Activated T-helper 1 cell treated with anti-CD3 and anti-CD28 coated beads, Interleukin-12 subunit alpha, Interleukin-12 subunit beta, Interleukin-2, Interleukin-4 antibody, amounts not matched to agents 30 ng/mL and 10 ng/mL and 1 ng/mL, durations not matched to agents 14 hours and 24 hours and 36 hours (primary cell): ENCODE measurements at regions not wholly inside any gene's neighbourhood (a gene's known extent, or its start where the extent isn't known, plus 50 kb on each side); places are given as distances from the start of the nearest gene placed in this dataset.

ENCODE experiments used
- DNase-seq: peaks from one replicate; pipeline ENCODE4 v3.0.0; 2021; ENCODE audit warnings: low spot score
- H3K27ac Mint-ChIP-seq: one replicate; pipeline ENCODE4 v1.8.0; 2021; ENCODE audit warnings: mild to moderate bottlenecking, mixed read lengths
- H3K27me3 Mint-ChIP-seq: one replicate; pipeline ENCODE4 v1.8.0; 2022; ENCODE audit warnings: mild to moderate bottlenecking, moderate library complexity, mixed read lengths; ENCODE audit not compliant: insufficient read depth
- H3K36me3 Mint-ChIP-seq: one replicate; pipeline ENCODE4 v1.8.0; 2021; ENCODE audit warnings: low read depth, mixed read lengths
- H3K4me1 Mint-ChIP-seq: one replicate; pipeline ENCODE4 v1.8.0; 2021; ENCODE audit warnings: low read depth, mixed read lengths
- H3K4me3 Mint-ChIP-seq: one replicate; pipeline ENCODE4 v1.8.0; 2021; ENCODE audit warnings: mild to moderate bottlenecking, moderate library complexity, mixed read lengths
- H3K9me3 Mint-ChIP-seq: one replicate; pipeline ENCODE4 v1.8.0; 2021; ENCODE audit warnings: mixed read lengths
- intact Hi-C: fragments of 100-400 bp; cut with micrococcal nuclease; formaldehyde crosslinking; loops from one replicate; pipeline ENCODE4 v1.15.1; 2024

- no peak overlapping the region for H3K4me3 Mint-ChIP-seq
- intact Hi-C loops, result no loop called here
- peaks cover 2% of the 10 kb centered on the region for H3K27me3 Mint-ChIP-seq
- H3K9me3 Mint-ChIP-seq, result no peaks in the 10 kb centered on the region
- H3K36me3 Mint-ChIP-seq, result no peaks in the 10 kb centered on the region
- no peak for DNase-seq
- H3K27ac Mint-ChIP-seq, result no peak overlapping the region
- no peaks in the 10 kb centered on the region for H3K4me1 Mint-ChIP-seq
These were observed 335.6 kb downstream of the ZSWIM6 start for GRCh38 chr5:61667525-61668218.

- H3K27me3 Mint-ChIP-seq, result peaks cover 2% of the 10 kb centered on the region
- no peaks in the 10 kb centered on the region for H3K4me1 Mint-ChIP-seq
- no peaks in the 10 kb centered on the region for H3K36me3 Mint-ChIP-seq
- no peak overlapping the region for H3K4me3 Mint-ChIP-seq
- no peak for DNase-seq
- no peaks in the 10 kb centered on the region for H3K9me3 Mint-ChIP-seq
- intact Hi-C loops, result no loop called here
- H3K27ac Mint-ChIP-seq, result no peak overlapping the region
These were observed 337.5 kb downstream of the ZSWIM6 start for GRCh38 chr5:61669531-61669930.

GRCh38 chr5:61670941-61671340, 338.9 kb downstream of the ZSWIM6 start:
- intact Hi-C loops, result no loop called here

DNA sequence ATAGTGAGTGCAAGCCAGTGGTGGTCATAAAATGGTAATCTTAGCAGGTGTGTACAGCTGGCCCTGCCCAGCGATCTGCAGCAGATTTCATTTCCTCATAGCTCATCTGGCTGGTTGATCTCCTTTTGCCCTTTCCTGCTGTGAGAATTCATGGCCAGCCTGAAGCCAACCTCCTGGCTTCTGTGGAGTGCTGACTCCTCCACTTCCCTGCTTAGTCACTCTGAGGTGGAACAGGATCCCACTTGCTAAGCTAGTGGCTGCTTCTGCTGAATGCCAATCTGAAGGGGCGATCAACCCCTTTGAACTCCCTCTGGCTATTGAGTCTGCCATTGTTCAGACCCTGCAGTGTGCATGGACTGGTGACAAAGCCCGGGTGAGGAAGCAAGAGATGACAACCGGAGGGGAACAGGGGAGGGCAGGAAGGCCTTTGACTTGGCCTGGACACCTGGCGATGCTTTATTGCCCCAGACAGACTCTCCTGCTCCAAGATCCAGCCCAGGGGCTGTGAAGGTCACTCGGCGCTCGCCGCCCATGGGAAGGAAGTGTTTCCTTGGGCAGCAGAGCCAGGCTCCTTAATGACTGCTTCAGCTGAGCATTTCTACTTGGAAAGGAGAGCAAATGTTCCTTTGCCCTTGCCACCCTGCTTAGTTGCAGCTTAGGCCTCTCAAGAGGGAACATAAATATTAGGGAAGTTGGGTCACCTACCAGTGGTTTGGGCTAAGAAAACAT, 341.1 kb downstream of the ZSWIM6 start:
- Mint-ChIP-seq H3K9me3 (no peaks in the 10 kb centered on the region), H3K27ac (no peak overlapping the region), H3K27me3 (peaks cover 2% of the 10 kb centered on the region), H3K36me3 (no peaks in the 10 kb centered on the region), H3K4me1 (no peaks in the 10 kb centered on the region), H3K4me3 (no peak overlapping the region)
- no peak for DNase-seq
- intact Hi-C loops, result no loop called here

More at GRCh38 chr5:61670941-61671340, 338.9 kb downstream of the ZSWIM6 start:
- H3K36me3 Mint-ChIP-seq, result no peaks in the 10 kb centered on the region
- peaks cover 2% of the 10 kb centered on the region for H3K27me3 Mint-ChIP-seq
- no peaks in the 10 kb centered on the region for H3K4me1 Mint-ChIP-seq
- no peak overlapping the region for H3K27ac Mint-ChIP-seq
- H3K9me3 Mint-ChIP-seq, result no peaks in the 10 kb centered on the region
- H3K4me3 Mint-ChIP-seq, result no peak overlapping the region
- no peak for DNase-seq

- intact Hi-C loops, result no loop called here
- H3K27me3 Mint-ChIP-seq, result peaks cover under 1% of the 10 kb centered on the region
- DNase-seq, result no peak
- no peak overlapping the region for H3K4me3 Mint-ChIP-seq
- H3K36me3 Mint-ChIP-seq, result no peaks in the 10 kb centered on the region
- H3K27ac Mint-ChIP-seq, result no peak overlapping the region
- H3K4me1 Mint-ChIP-seq, result no peaks in the 10 kb centered on the region
- no peaks in the 10 kb centered on the region for H3K9me3 Mint-ChIP-seq
These were observed 342.3 kb downstream of the ZSWIM6 start for GRCh38 chr5:61674378-61674777.

DNA sequence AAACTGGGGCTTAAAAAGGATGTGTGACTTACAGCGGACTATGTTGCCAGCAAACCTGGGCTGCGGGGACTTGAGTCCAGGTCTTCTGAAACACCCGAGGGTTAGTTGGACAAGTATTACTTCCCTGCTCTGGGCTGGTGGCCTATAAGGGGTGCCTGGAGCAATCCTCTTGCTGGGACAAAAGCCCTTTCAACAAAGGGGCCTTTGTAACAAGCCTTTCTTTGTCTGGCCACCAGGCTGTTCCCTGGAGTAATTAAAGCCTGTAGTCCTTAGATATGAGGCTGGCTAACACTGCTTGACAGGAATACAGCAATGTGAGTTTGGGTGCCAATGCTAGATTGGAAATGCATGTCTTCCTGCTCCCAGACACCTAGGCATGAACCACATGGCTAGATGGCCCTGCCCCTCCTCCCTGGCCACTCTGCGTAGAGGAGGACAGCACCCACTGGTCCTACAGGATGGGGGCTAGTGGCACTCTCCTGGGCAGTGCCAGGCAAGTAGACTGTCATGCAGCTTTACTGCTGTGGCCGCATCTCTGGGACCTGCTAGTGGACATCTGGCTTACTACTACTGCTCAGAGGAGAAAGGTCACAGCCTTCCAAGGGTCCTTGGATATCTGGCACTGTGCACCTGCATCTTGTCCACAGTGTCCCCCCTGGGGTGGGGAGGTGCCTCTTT, 343.1 kb downstream of the ZSWIM6 start:
- intact Hi-C loops, result no loop called here
- H3K4me1 Mint-ChIP-seq, result no peaks in the 10 kb centered on the region
- H3K27me3 Mint-ChIP-seq, result no peaks in the 10 kb centered on the region
- no peaks in the 10 kb centered on the region for H3K9me3 Mint-ChIP-seq
- no peak overlapping the region for H3K27ac Mint-ChIP-seq
- DNase-seq, result no peak
- no peaks in the 10 kb centered on the region for H3K36me3 Mint-ChIP-seq
- no peak overlapping the region for H3K4me3 Mint-ChIP-seq

DNA sequence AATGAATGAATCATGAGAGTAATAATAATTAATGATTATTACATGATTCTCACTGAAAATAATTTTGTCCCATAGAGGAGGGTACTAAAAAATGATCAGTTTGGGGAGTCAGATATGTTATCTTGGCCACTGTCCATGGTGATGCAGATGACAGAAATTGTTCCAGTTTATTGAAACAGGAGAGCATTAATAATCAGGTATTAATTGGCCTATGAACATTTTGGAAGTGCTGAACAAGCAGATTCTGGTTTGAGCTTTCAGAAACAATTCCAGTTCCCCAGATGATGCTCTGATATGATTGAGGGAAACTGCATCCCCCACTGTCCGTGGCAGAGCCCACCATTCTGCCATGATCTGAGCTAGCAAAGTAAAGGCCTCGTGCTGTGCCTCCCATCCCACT, 345.2 kb downstream of the ZSWIM6 start:
- intact Hi-C loops, result no loop called here
- Mint-ChIP-seq H3K9me3 (no peaks in the 10 kb centered on the region), H3K27me3 (no peaks in the 10 kb centered on the region), H3K4me3 (no peak overlapping the region), H3K36me3 (no peaks in the 10 kb centered on the region), H3K27ac (no peak overlapping the region), H3K4me1 (no peaks in the 10 kb centered on the region)
- no peak for DNase-seq

DNA sequence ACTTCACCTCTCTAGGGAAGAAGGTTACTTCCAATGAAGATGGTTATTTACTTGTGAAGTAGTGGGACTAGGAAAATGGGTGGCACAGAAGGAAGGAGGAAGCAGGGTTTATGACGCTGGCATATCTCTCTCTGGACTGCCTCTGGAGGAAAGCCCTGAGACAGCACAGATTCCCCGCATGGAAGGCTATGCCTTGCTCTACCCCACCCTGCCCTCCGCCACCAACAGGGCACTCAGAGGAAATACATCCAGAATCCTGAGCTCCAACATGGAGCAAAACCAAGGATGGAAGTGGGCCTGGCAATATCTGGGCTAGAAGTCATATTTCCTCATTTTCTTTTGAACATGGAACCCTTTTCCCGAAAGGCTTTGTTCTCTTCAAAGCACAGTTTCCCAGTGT, 346.9 kb downstream of the ZSWIM6 start:
- no peak for DNase-seq
- no peaks in the 10 kb centered on the region for H3K9me3 Mint-ChIP-seq
- no peaks in the 10 kb centered on the region for H3K36me3 Mint-ChIP-seq
- intact Hi-C loops, result no loop called here
- H3K4me3 Mint-ChIP-seq, result no peak overlapping the region
- no peaks in the 10 kb centered on the region for H3K27me3 Mint-ChIP-seq
- H3K27ac Mint-ChIP-seq, result no peak overlapping the region
- no peaks in the 10 kb centered on the region for H3K4me1 Mint-ChIP-seq

DNA sequence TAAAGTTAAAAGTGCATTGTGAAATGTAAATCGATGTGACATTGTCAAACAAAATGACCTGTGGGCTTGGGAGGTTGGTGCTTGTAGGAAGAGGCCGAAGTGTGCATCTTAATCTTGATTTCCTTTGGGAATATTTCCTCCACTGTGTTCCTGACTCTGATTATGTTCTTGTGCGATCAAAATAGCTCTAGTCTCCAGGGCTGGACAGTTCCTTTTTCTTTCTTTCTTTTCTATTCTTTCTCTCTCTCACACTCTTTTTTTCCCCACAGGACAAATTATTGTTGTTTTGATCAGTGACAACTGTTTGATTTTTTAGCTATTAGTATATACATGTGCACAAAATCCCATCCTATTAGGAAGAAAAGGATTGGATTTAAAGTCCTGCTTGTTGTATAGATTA, 347.5 kb downstream of the ZSWIM6 start:
- no peak for DNase-seq
- no peak overlapping the region for H3K4me3 Mint-ChIP-seq
- no peaks in the 10 kb centered on the region for H3K9me3 Mint-ChIP-seq
- H3K36me3 Mint-ChIP-seq, result no peaks in the 10 kb centered on the region
- intact Hi-C loops, result no loop called here
- no peaks in the 10 kb centered on the region for H3K27me3 Mint-ChIP-seq
- H3K27ac Mint-ChIP-seq, result no peak overlapping the region
- no peaks in the 10 kb centered on the region for H3K4me1 Mint-ChIP-seq

- intact Hi-C loops, result no loop called here
- H3K4me1 Mint-ChIP-seq, result no peaks in the 10 kb centered on the region
- no peaks in the 10 kb centered on the region for H3K27me3 Mint-ChIP-seq
- no peak overlapping the region for H3K27ac Mint-ChIP-seq
- no peak for DNase-seq
- no peaks in the 10 kb centered on the region for H3K9me3 Mint-ChIP-seq
- H3K4me3 Mint-ChIP-seq, result no peak overlapping the region
- no peaks in the 10 kb centered on the region for H3K36me3 Mint-ChIP-seq
These were observed 348.2 kb downstream of the ZSWIM6 start for GRCh38 chr5:61680247-61680646.

DNA sequence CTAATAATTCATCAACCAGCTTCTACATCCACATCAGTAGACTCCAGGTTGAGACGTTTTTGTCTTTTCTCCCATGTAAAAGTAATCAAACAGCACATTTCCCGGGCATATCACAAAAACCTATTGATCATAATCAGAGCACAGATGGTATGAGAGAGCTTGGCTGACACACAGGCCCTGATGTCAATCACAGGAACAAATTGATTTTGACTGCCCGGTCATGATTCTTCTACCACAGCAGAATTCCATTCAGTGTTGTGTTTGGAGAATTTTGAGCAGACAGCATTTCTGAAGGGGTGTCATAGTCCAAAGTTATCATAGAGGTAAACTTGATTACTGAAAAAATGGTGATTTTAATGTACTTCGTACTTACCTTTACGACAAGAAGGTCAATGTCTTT, 351.1 kb downstream of the ZSWIM6 start:
- no peaks in the 10 kb centered on the region for H3K27me3 Mint-ChIP-seq

GRCh38 chr5:61683926-61684325, 351.9 kb downstream of the ZSWIM6 start:
- H3K36me3 Mint-ChIP-seq, result no peaks in the 10 kb centered on the region
- no peak for DNase-seq
- no peaks in the 10 kb centered on the region for H3K27me3 Mint-ChIP-seq
- intact Hi-C loops, result no loop called here
- H3K4me1 Mint-ChIP-seq, result no peaks in the 10 kb centered on the region
- H3K27ac Mint-ChIP-seq, result no peak overlapping the region
- H3K9me3 Mint-ChIP-seq, result no peaks in the 10 kb centered on the region
- no peak overlapping the region for H3K4me3 Mint-ChIP-seq

More for the DNA sequence above, 351.1 kb downstream of the ZSWIM6 start:
- Mint-ChIP-seq H3K4me1 (no peaks in the 10 kb centered on the region), H3K4me3 (no peak overlapping the region), H3K27ac (no peak overlapping the region), H3K9me3 (no peaks in the 10 kb centered on the region), H3K36me3 (no peaks in the 10 kb centered on the region)
- DNase-seq, result no peak
- intact Hi-C loops, result no loop called here

DNA sequence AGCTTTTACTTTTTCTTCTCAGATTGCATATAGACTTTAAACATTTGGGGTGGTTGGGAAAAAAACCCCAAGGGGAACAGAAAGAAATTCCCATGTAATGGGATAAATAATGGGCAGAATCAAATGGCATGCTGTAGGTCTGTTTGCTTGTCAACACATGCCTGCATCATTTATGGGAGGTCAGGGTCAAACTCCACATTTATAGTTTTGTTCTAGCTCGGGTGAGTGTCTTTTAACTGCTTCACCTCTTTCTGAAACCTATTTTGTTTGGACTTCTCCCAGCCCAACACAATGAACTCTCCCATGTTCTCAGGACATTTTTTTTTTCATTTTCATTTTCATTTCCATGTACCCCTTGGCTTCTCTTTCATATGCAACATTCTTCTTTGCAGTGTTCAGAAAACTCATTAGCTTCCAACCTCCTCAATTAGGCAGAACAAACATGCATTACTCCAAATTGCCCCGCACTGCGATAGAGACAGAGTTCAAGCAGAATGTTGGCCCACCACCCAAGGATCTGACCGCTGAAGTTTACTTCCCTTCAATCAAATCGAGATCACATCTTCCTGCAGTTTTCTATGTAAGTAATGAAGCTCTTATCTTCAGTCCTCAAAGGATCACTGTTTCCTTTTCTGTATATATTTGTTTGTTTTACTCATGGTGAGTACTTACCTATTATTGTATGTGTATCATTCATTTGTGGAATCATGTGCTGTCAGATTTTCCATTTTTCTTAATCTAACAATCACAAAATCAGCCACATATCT, 354.6 kb downstream of the ZSWIM6 start:
- DNase-seq, result no peak
- no peaks in the 10 kb centered on the region for H3K27me3 Mint-ChIP-seq
- no peak overlapping the region for H3K4me3 Mint-ChIP-seq
- intact Hi-C loops, result no loop called here
- H3K9me3 Mint-ChIP-seq, result no peaks in the 10 kb centered on the region
- H3K36me3 Mint-ChIP-seq, result no peaks in the 10 kb centered on the region
- H3K4me1 Mint-ChIP-seq, result no peaks in the 10 kb centered on the region
- H3K27ac Mint-ChIP-seq, result no peak overlapping the region
